ENCODE measurements at regions not wholly inside any gene's neighbourhood (a gene's known extent, or its start where the extent isn't known, plus 50 kb on each side); places are given as distances from the start of the nearest gene placed in this dataset.

- DNase-seq (ENCODE audit: low read depth) = no peak
Measured at GRCh38 chr4:180054291-180054690, 2188.9 kb upstream of the TENM3 start.

- no peak for DNase-seq (ENCODE audit: low read depth)
Measured at GRCh38 chr4:180057299-180057721, 2185.9 kb upstream of the TENM3 start.

GRCh38 chr4:180057891-180058671, 2185.1 kb upstream of the TENM3 start:
- DNase-seq (ENCODE audit: low read depth) = no peak

GRCh38 chr4:180058691-180059215, 2184.4 kb upstream of the TENM3 start:
- no peak for DNase-seq (ENCODE audit: low read depth)

GRCh38 chr4:180059216-180059881, 2183.9 kb upstream of the TENM3 start:
- no peak for DNase-seq (ENCODE audit: low read depth)

- no peak for DNase-seq (ENCODE audit: low read depth)
Measured at GRCh38 chr4:180060159-180060889, 2182.9 kb upstream of the TENM3 start.

GRCh38 chr4:180081072-180081471, 2162.1 kb upstream of the TENM3 start:
- DNase-seq (ENCODE audit: low read depth) = no peak

- no peak for DNase-seq (ENCODE audit: low read depth)
Measured at GRCh38 chr4:180084561-180084960, 2158.6 kb upstream of the TENM3 start.

GRCh38 chr4:180086480-180087190, 2156.6 kb upstream of the TENM3 start:
- no peak for DNase-seq (ENCODE audit: low read depth)

- DNase-seq (ENCODE audit: low read depth) = no peak
Measured at GRCh38 chr4:180098586-180098985, 2144.6 kb upstream of the TENM3 start.

GRCh38 chr4:180099957-180100356, 2143.2 kb upstream of the TENM3 start:
- DNase-seq (ENCODE audit: low read depth) = no peak

GRCh38 chr4:180100433-180101344, 2142.5 kb upstream of the TENM3 start:
- DNase-seq (ENCODE audit: low read depth) = no peak

GRCh38 chr4:180101348-180102083, 2141.7 kb upstream of the TENM3 start:
- no peak for DNase-seq (ENCODE audit: low read depth)

- no peak for DNase-seq (ENCODE audit: low read depth)
Measured at GRCh38 chr4:180103794-180104193, 2139.4 kb upstream of the TENM3 start.

- no peak for DNase-seq (ENCODE audit: low read depth)
Measured at GRCh38 chr4:180105362-180105761, 2137.8 kb upstream of the TENM3 start.

GRCh38 chr4:180106122-180106521, 2137.1 kb upstream of the TENM3 start:
- no peak for DNase-seq (ENCODE audit: low read depth)

GRCh38 chr4:180106997-180107396, 2136.2 kb upstream of the TENM3 start:
- no peak for DNase-seq (ENCODE audit: low read depth)

GRCh38 chr4:180116840-180117239, 2126.4 kb upstream of the TENM3 start:
- DNase-seq (ENCODE audit: low read depth) = no peak

GRCh38 chr4:180120068-180120467, 2123.1 kb upstream of the TENM3 start:
- DNase-seq (ENCODE audit: low read depth) = no peak

Data from activated T-helper 1 cell treated with Interleukin-2 at 50 U/mL for 16 hours (primary cell).